Naive B cell (primary cell): ENCODE measurements at regions not wholly inside any gene's neighbourhood (a gene's known extent, or its start where the extent isn't known, plus 50 kb on each side); places are given as distances from the start of the nearest gene placed in this dataset.
"Not testable (repeated sequence)": the region's sequence is repeated elsewhere in the genome, so short reads cannot be mapped to it uniquely, and the experiment has no call there.

ENCODE experiments used
- ATAC-seq, 2 donors: fragments of 150-1000 bp; cut with Tn5 transposase; 2 replicates each; pipeline ENCODE4 v1.10.0; 2021; ENCODE audit warnings: low read depth in 2 of 2, mild to moderate bottlenecking in 2 of 2, moderate library complexity in 2 of 2
- DNase-seq: peaks from one replicate; pipeline ENCODE4 v3.0.0; 2022
- H3K27ac Mint-ChIP-seq, 6 donors: one replicate each; pipeline ENCODE4 v1.8.0; 2020 to 2022; ENCODE audit warnings: mild to moderate bottlenecking in 6 of 6, mixed read lengths in 6 of 6, moderate library complexity in 5 of 6, inconsistent platforms in 2 of 6
- H3K27me3 Mint-ChIP-seq, 3 donors: one replicate each; pipeline ENCODE4 v1.8.0; 2021 to 2022; ENCODE audit warnings: mixed read lengths in 3 of 3, mild to moderate bottlenecking in 1 of 3
- H3K36me3 Mint-ChIP-seq, 2 donors: one replicate each; pipeline ENCODE4 v1.8.0; 2020 to 2022; ENCODE audit warnings: mixed read lengths in 2 of 2, inconsistent platforms in 1 of 2, mild to moderate bottlenecking in 1 of 2
- H3K4me1 Mint-ChIP-seq, 3 donors: one replicate each; pipeline ENCODE4 v1.8.0; 2020 to 2022; ENCODE audit warnings: mixed read lengths in 3 of 3, inconsistent platforms in 1 of 3, mild to moderate bottlenecking in 1 of 3, moderate library complexity in 1 of 3
- H3K4me3 Mint-ChIP-seq, 8 donors: one replicate each; pipeline ENCODE4 v1.8.0; 2020 to 2022; ENCODE audit warnings: mild to moderate bottlenecking in 8 of 8, mixed read lengths in 8 of 8, moderate library complexity in 8 of 8, inconsistent platforms in 2 of 8
- H3K9me3 Mint-ChIP-seq, 7 donors: one replicate each; pipeline ENCODE4 v1.8.0; 2020 to 2022; ENCODE audit warnings: mixed read lengths in 7 of 7, mild to moderate bottlenecking in 5 of 7, inconsistent platforms in 2 of 7, moderate library complexity in 1 of 7

- Mint-ChIP-seq H3K27me3 (no peaks in the 10 kb centered on the region), H3K36me3 (no peaks in the 10 kb centered on the region), H3K4me3 (no peak overlapping the region), H3K4me1 (no peaks in the 10 kb centered on the region), H3K27ac (no peak overlapping the region), H3K9me3 (peaks cover 0 to 3% (median 0%) of the 10 kb centered on the region in 7 donors)
- DNase-seq, result no peak
- ATAC-seq, result no peak
Observed at GRCh38 chr20:11496380-11496779, 421.3 kb upstream of the BTBD3 start.

- no peak for ATAC-seq
- H3K36me3 Mint-ChIP-seq, result no peaks in the 10 kb centered on the region
- no peaks in the 10 kb centered on the region for H3K4me1 Mint-ChIP-seq
- no peaks in the 10 kb centered on the region for H3K27me3 Mint-ChIP-seq
- no peak overlapping the region for H3K4me3 Mint-ChIP-seq
- DNase-seq, result no peak
- H3K27ac Mint-ChIP-seq, result no peak overlapping the region
- H3K9me3 Mint-ChIP-seq, result peaks cover 0 to 3% (median 0%) of the 10 kb centered on the region in 7 donors
Observed at GRCh38 chr20:11497545-11497944, 420.1 kb upstream of the BTBD3 start.

- no peaks in the 10 kb centered on the region for H3K27me3 Mint-ChIP-seq
- H3K4me3 Mint-ChIP-seq, result no peak overlapping the region
- H3K36me3 Mint-ChIP-seq, result no peaks in the 10 kb centered on the region
- DNase-seq (no peak), ATAC-seq (no peak)
- peaks cover 0 to 3% (median 0%) of the 10 kb centered on the region in 7 donors for H3K9me3 Mint-ChIP-seq
- no peaks in the 10 kb centered on the region for H3K4me1 Mint-ChIP-seq
- H3K27ac Mint-ChIP-seq, result no peak overlapping the region
Observed at GRCh38 chr20:11499101-11499634, 418.5 kb upstream of the BTBD3 start.

- peaks cover 0 to 17% (median 2%) of the 10 kb centered on the region in 7 donors for H3K9me3 Mint-ChIP-seq
- H3K4me3 Mint-ChIP-seq, result no peak overlapping the region
- no peaks in the 10 kb centered on the region for H3K36me3 Mint-ChIP-seq
- H3K4me1 Mint-ChIP-seq, result no peaks in the 10 kb centered on the region
- H3K27me3 Mint-ChIP-seq, result no peaks in the 10 kb centered on the region
- H3K27ac Mint-ChIP-seq, result no peak overlapping the region
- no peak for ATAC-seq
- DNase-seq, result no peak
Observed at GRCh38 chr20:11502061-11502460, 415.6 kb upstream of the BTBD3 start.

GRCh38 chr20:11502671-11503070, 415.0 kb upstream of the BTBD3 start:
- H3K9me3 Mint-ChIP-seq, result peaks cover 0 to 17% (median 2%) of the 10 kb centered on the region in 7 donors
- H3K4me1 Mint-ChIP-seq, result no peaks in the 10 kb centered on the region
- no peak overlapping the region for H3K4me3 Mint-ChIP-seq
- ATAC-seq (no peak), DNase-seq (no peak)
- H3K27ac Mint-ChIP-seq, result no peak overlapping the region
- no peaks in the 10 kb centered on the region for H3K36me3 Mint-ChIP-seq
- no peaks in the 10 kb centered on the region for H3K27me3 Mint-ChIP-seq

GRCh38 chr20:11509776-11510175, 407.9 kb upstream of the BTBD3 start:
- Mint-ChIP-seq H3K9me3 (peaks cover 3 to 17% (median 5%) of the 10 kb centered on the region in 7 donors), H3K4me3 (no peak overlapping the region), H3K4me1 (no peaks in the 10 kb centered on the region), H3K27ac (no peak overlapping the region), H3K36me3 (no peaks in the 10 kb centered on the region), H3K27me3 (no peaks in the 10 kb centered on the region)
- no peak for ATAC-seq
- DNase-seq, result no peak

GRCh38 chr20:11511821-11512220, 405.9 kb upstream of the BTBD3 start:
- ATAC-seq (no peak), DNase-seq (no peak)
- no peak overlapping the region for H3K27ac Mint-ChIP-seq
- H3K4me1 Mint-ChIP-seq, result no peaks in the 10 kb centered on the region
- H3K36me3 Mint-ChIP-seq, result no peaks in the 10 kb centered on the region
- H3K27me3 Mint-ChIP-seq, result no peaks in the 10 kb centered on the region
- H3K4me3 Mint-ChIP-seq, result no peak overlapping the region
- peaks cover 0 to 14% (median 5%) of the 10 kb centered on the region in 7 donors for H3K9me3 Mint-ChIP-seq

GRCh38 chr20:11513241-11513745, 404.4 kb upstream of the BTBD3 start:
- not testable (repeated sequence) for DNase-seq, ATAC-seq, H3K27me3 Mint-ChIP-seq, H3K4me1 Mint-ChIP-seq, H3K36me3 Mint-ChIP-seq, H3K27ac Mint-ChIP-seq, H3K4me3 Mint-ChIP-seq
- peaks cover 0 to 16% (median 6%) of the 10 kb centered on the region in 7 donors for H3K9me3 Mint-ChIP-seq

GRCh38 chr20:11516448-11516847, 401.2 kb upstream of the BTBD3 start:
- H3K9me3 Mint-ChIP-seq, result peaks cover 0 to 7% (median 3%) of the 10 kb centered on the region in 7 donors
- DNase-seq (no peak), ATAC-seq (no peak)
- no peak overlapping the region for H3K27ac Mint-ChIP-seq
- H3K4me1 Mint-ChIP-seq, result no peaks in the 10 kb centered on the region
- no peak overlapping the region for H3K4me3 Mint-ChIP-seq
- H3K36me3 Mint-ChIP-seq, result no peaks in the 10 kb centered on the region
- H3K27me3 Mint-ChIP-seq, result no peaks in the 10 kb centered on the region

GRCh38 chr20:11520596-11520995, 397.1 kb upstream of the BTBD3 start:
- ATAC-seq (no peak), DNase-seq (no peak)
- no peak overlapping the region for H3K4me3 Mint-ChIP-seq
- H3K36me3 Mint-ChIP-seq, result no peaks in the 10 kb centered on the region
- no peaks in the 10 kb centered on the region for H3K27me3 Mint-ChIP-seq
- H3K4me1 Mint-ChIP-seq, result no peaks in the 10 kb centered on the region
- H3K27ac Mint-ChIP-seq, result no peak overlapping the region
- peaks cover 0 to 15% (median 6%) of the 10 kb centered on the region in 7 donors for H3K9me3 Mint-ChIP-seq

- DNase-seq, result no peak
- Mint-ChIP-seq H3K4me3 (no peak overlapping the region), H3K27ac (no peak overlapping the region), H3K36me3 (no peaks in the 10 kb centered on the region), H3K4me1 (no peaks in the 10 kb centered on the region), H3K9me3 (peaks cover 0 to 15% (median 6%) of the 10 kb centered on the region in 7 donors), H3K27me3 (no peaks in the 10 kb centered on the region)
- no peak for ATAC-seq
Observed at GRCh38 chr20:11521476-11522365, 396.0 kb upstream of the BTBD3 start.

- Mint-ChIP-seq H3K4me3 (no peak overlapping the region), H3K27ac (no peak overlapping the region), H3K27me3 (no peaks in the 10 kb centered on the region), H3K4me1 (no peaks in the 10 kb centered on the region), H3K9me3 (peaks cover 0 to 15% (median 7%) of the 10 kb centered on the region in 7 donors), H3K36me3 (no peaks in the 10 kb centered on the region)
- no peak for DNase-seq
- ATAC-seq, result no peak
Observed at GRCh38 chr20:11522366-11522741, 395.3 kb upstream of the BTBD3 start.

GRCh38 chr20:11529047-11529446, 388.6 kb upstream of the BTBD3 start:
- Mint-ChIP-seq H3K4me1 (no peaks in the 10 kb centered on the region), H3K36me3 (no peaks in the 10 kb centered on the region), H3K27ac (no peak overlapping the region), H3K9me3 (peaks cover 6 to 30% (median 19%) of the 10 kb centered on the region in 7 donors), H3K4me3 (no peak overlapping the region), H3K27me3 (peaks cover 0 to 3% (median 0%) of the 10 kb centered on the region in 3 donors)
- DNase-seq, result no peak
- no peak for ATAC-seq

GRCh38 chr20:11537032-11537431, 380.7 kb upstream of the BTBD3 start:
- DNase-seq, result no peak
- Mint-ChIP-seq H3K4me3 (no peak overlapping the region), H3K27me3 (no peaks in the 10 kb centered on the region), H3K36me3 (no peaks in the 10 kb centered on the region), H3K9me3 (peaks cover 0 to 7% (median 0%) of the 10 kb centered on the region in 7 donors), H3K27ac (no peak overlapping the region), H3K4me1 (no peaks in the 10 kb centered on the region)
- no peak for ATAC-seq
